WERI-Rb-1 (cell line): ENCODE measurements at regions not wholly inside any gene's neighbourhood (a gene's known extent, or its start where the extent isn't known, plus 50 kb on each side); places are given as distances from the start of the nearest gene placed in this dataset.

Source experiments
- DNase-seq: peaks from one replicate; pipeline ENCODE4 v3.0.0-alpha.2; 2020
- H3K27ac ChIP-seq: fragments of 250-450 bp; sonication (Bioruptor Pico); 2 replicates; pipeline ENCODE4 v1.5.1; 2020; ENCODE audit warnings: mild to moderate bottlenecking, moderate library complexity
- H3K27me3 ChIP-seq: fragments of 250-450 bp; sonication (Bioruptor Pico); 2 replicates; pipeline ENCODE4 v1.5.1; 2021; ENCODE audit warnings: mild to moderate bottlenecking, low read depth, moderate library complexity; ENCODE audit not compliant: insufficient read depth, severe bottlenecking
- H3K36me3 ChIP-seq: fragments of 250-450 bp; sonication (Bioruptor Pico); 2 replicates; pipeline ENCODE4 v1.5.1; 2020; ENCODE audit warnings: mild to moderate bottlenecking, moderate library complexity
- H3K4me3 ChIP-seq: 2 replicates; pipeline ENCODE4 v1.5.1; 2011; ENCODE audit warnings: low read depth, mild to moderate bottlenecking, control low read depth, low read length
- H3K9me3 ChIP-seq: fragments of 250-450 bp; sonication (Bioruptor Pico); 2 replicates; pipeline ENCODE4 v1.5.1; 2021; ENCODE audit warnings: mild to moderate bottlenecking, moderate library complexity; ENCODE audit not compliant: severe bottlenecking
- CTCF ChIP-seq: IDR thresholded peaks from 2 replicates; pipeline ENCODE4 v1.5.1; 2011; ENCODE audit warnings: low read depth, mild to moderate bottlenecking, control low read depth, inconsistent platforms, low read length

- no peak overlapping the region for H3K27ac ChIP-seq
- H3K9me3 ChIP-seq: peaks cover 4% of the 10 kb centered on the region
- H3K36me3 ChIP-seq: no peaks in the 10 kb centered on the region
- no peak for TF ChIP-seq CTCF
- no peaks in the 10 kb centered on the region for H3K27me3 ChIP-seq
- no peak for DNase-seq
- H3K4me3 ChIP-seq: no peak overlapping the region
Observed at GRCh38 chr5:92956886-92957285, 624.1 kb downstream of the NR2F1-AS1 start.

- no peaks in the 10 kb centered on the region for H3K36me3 ChIP-seq
- no peak overlapping the region for H3K4me3 ChIP-seq
- DNase-seq: no peak
- no peaks in the 10 kb centered on the region for H3K27me3 ChIP-seq
- H3K9me3 ChIP-seq: peaks cover 7% of the 10 kb centered on the region
- TF ChIP-seq CTCF: no peak
- no peak overlapping the region for H3K27ac ChIP-seq
Observed at GRCh38 chr5:92952243-92952642, 628.8 kb downstream of the NR2F1-AS1 start.

GRCh38 chr5:92951746-92952145 lies 629.3 kb downstream of the NR2F1-AS1 start:
- no peak overlapping the region for H3K4me3 ChIP-seq
- H3K36me3 ChIP-seq: no peaks in the 10 kb centered on the region
- peaks cover 7% of the 10 kb centered on the region for H3K9me3 ChIP-seq
- H3K27ac ChIP-seq: no peak overlapping the region
- no peaks in the 10 kb centered on the region for H3K27me3 ChIP-seq
- no peak for DNase-seq
- no peak for TF ChIP-seq CTCF

GRCh38 chr5:92946546-92946945 lies 634.5 kb downstream of the NR2F1-AS1 start:
- no peak for TF ChIP-seq CTCF
- no peak for DNase-seq
- Histone ChIP-seq H3K4me3 (no peak overlapping the region), H3K36me3 (no peaks in the 10 kb centered on the region), H3K27ac (no peak overlapping the region), H3K27me3 (no peaks in the 10 kb centered on the region), H3K9me3 (no peaks in the 10 kb centered on the region)

GRCh38 chr5:92945605-92946097 lies 635.4 kb downstream of the NR2F1-AS1 start:
- no peak overlapping the region for H3K27ac ChIP-seq
- TF ChIP-seq CTCF: no peak
- no peaks in the 10 kb centered on the region for H3K36me3 ChIP-seq
- no peaks in the 10 kb centered on the region for H3K9me3 ChIP-seq
- H3K4me3 ChIP-seq: no peak overlapping the region
- no peak for DNase-seq
- no peaks in the 10 kb centered on the region for H3K27me3 ChIP-seq

GRCh38 chr5:92944903-92945604 lies 636.0 kb downstream of the NR2F1-AS1 start:
- Histone ChIP-seq H3K27me3 (no peaks in the 10 kb centered on the region), H3K9me3 (no peaks in the 10 kb centered on the region), H3K4me3 (no peak overlapping the region), H3K27ac (peak overlapping the region; percentile 35), H3K36me3 (no peaks in the 10 kb centered on the region)
- TF ChIP-seq CTCF: no peak
- DNase-seq: no peak
